ENCODE measurements at regions not wholly inside any gene's neighbourhood (a gene's known extent, or its start where the extent isn't known, plus 50 kb on each side); places are given as distances from the start of the nearest gene placed in this dataset.

DNA sequence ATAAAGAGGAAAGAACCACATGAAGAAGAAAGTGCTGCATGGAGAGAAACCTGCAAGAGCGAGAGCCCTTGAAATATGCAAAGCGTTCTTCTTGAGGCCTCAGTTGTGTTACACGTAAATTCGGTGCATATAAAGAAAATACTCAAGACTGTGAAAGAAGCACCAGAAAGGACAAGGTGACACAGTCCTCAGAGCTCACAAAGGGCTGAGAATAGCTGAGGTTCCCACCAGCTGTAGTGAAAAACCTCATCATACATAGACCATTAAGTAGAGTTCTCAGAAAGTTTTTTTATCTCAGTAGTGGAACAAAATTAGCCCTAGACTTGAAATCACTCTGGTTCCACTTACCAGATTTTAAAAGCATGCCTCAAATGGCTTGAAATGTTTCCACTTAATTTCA is 980.7 kb upstream of the CRIM1 start:
- Histone ChIP-seq H3K27ac (ENCODE audit: low read depth, low read length) (no peak overlapping the region), H3K56ac (ENCODE audit: low read length) (no peak overlapping the region), H3K79me1 (ENCODE audit: low read length) (no peaks in the 10 kb centered on the region), H3K79me2 (ENCODE audit: control insufficient read depth, insufficient read depth, low read length) (no peaks in the 10 kb centered on the region), H3K27me3 (ENCODE audit: insufficient read depth, low read length, poor library complexity) (no peaks in the 10 kb centered on the region), H2BK120ac (ENCODE audit: low read depth, low read length) (no peak overlapping the region), H2BK15ac (replicated peaks; ENCODE audit: low read depth) (no peak overlapping the region), H4K8ac (ENCODE audit: low read depth, low read length) (no peak overlapping the region), H3K4me1 (ENCODE audit: control insufficient read depth, low read depth, low read length) (no peaks in the 10 kb centered on the region), H3K9ac (ENCODE audit: low read length) (no peak overlapping the region), H3K4me3 (ENCODE audit: low read length) (no peak overlapping the region), H3K36me3 (ENCODE audit: control insufficient read depth, insufficient read depth, low read length) (no peaks in the 10 kb centered on the region), H3K4ac (ENCODE audit: low read depth, low read length) (no peak overlapping the region), H4K5ac (ENCODE audit: low read length) (no peak overlapping the region), H2BK5ac (ENCODE audit: low read length) (no peak overlapping the region), H3K18ac (ENCODE audit: low read length) (no peak overlapping the region), H3K23ac (ENCODE audit: low read length) (no peak overlapping the region), H2AK5ac (ENCODE audit: low read length) (no peak overlapping the region), H3K4me2 (ENCODE audit: low read length) (no peak overlapping the region)
- no peak for DNase-seq
- WGBS (ENCODE audit: extremely low coverage, insufficient coverage, low lambda C conversion rate), result no CpG with 5 or more reads among the region's 4 CpGs

DNA sequence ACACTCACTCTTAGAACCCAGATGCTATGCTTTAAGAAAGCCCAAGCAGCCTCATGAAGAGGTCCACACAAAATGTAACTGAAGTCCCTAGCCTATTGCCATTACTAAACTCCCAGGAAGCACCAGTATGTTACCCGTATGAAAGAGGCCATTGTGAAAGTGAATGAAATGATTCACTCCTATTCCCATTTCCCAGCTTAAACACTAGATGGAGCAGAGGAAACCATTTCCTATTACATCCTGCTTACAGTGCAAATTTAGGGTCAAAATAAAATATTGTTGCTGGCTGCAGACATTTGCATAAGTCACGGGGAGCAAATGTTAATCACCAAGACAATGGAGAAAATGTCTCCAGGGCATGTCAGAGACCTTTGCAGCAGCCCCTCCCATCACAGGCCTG is 989.7 kb upstream of the CRIM1 start:
- no peak overlapping the region for H4K5ac ChIP-seq (ENCODE audit: low read length)
- H2BK5ac ChIP-seq (ENCODE audit: low read length), result no peak overlapping the region
- no peaks in the 10 kb centered on the region for H3K27me3 ChIP-seq (ENCODE audit: insufficient read depth, low read length, poor library complexity)
- H3K4ac ChIP-seq (ENCODE audit: low read depth, low read length), result no peak overlapping the region
- H3K18ac ChIP-seq (ENCODE audit: low read length), result no peak overlapping the region
- no peak overlapping the region for H3K4me2 ChIP-seq (ENCODE audit: low read length)
- H3K23ac ChIP-seq (ENCODE audit: low read length), result no peak overlapping the region
- no peak overlapping the region for H2AK5ac ChIP-seq (ENCODE audit: low read length)
- no peaks in the 10 kb centered on the region for H3K4me1 ChIP-seq (ENCODE audit: control insufficient read depth, low read depth, low read length)
- no peak overlapping the region for H3K27ac ChIP-seq (ENCODE audit: low read depth, low read length)
- no peak overlapping the region for H3K56ac ChIP-seq (ENCODE audit: low read length)
- no peak overlapping the region for H3K4me3 ChIP-seq (ENCODE audit: low read length)
- no peak overlapping the region for H4K8ac ChIP-seq (ENCODE audit: low read depth, low read length)
- no peak overlapping the region for H2BK120ac ChIP-seq (ENCODE audit: low read depth, low read length)
- no peak for DNase-seq
- no peak overlapping the region for H3K9ac ChIP-seq (ENCODE audit: low read length)
- no peak overlapping the region for H2BK15ac ChIP-seq (replicated peaks; ENCODE audit: low read depth)
- no peaks in the 10 kb centered on the region for H3K36me3 ChIP-seq (ENCODE audit: control insufficient read depth, insufficient read depth, low read length)
- no peaks in the 10 kb centered on the region for H3K79me1 ChIP-seq (ENCODE audit: low read length)
- no CpG with 5 or more reads among the region's 2 CpGs for WGBS (ENCODE audit: extremely low coverage, insufficient coverage, low lambda C conversion rate)
- H3K79me2 ChIP-seq (ENCODE audit: control insufficient read depth, insufficient read depth, low read length), result no peaks in the 10 kb centered on the region

DNA sequence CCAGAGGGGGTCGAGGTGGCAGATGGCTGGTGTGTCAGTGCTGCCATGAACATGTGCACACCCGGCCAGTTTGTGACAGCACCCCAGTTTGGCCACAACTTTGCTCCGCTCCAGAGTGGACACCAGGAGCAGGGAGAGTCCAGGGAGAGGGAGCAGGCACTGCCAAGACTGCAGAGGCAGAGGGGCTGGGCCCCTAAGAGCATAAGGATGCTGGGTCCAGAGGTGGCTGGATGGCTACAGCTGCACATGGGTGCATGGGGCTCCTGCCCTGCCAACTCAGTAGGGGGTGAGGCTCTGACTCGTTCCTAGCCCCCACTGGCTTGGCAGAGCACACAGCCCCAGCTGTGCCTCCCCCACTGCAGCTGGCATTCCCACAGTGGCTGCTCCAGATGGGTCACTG is 999.2 kb upstream of the CRIM1 start:
- Histone ChIP-seq H3K4me3 (ENCODE audit: low read length) (no peak overlapping the region), H3K56ac (ENCODE audit: low read length) (no peak overlapping the region), H2BK120ac (ENCODE audit: low read depth, low read length) (no peak overlapping the region), H3K79me2 (ENCODE audit: control insufficient read depth, insufficient read depth, low read length) (no peaks in the 10 kb centered on the region), H3K27ac (ENCODE audit: low read depth, low read length) (no peak overlapping the region), H4K8ac (ENCODE audit: low read depth, low read length) (no peak overlapping the region), H4K5ac (ENCODE audit: low read length) (no peak overlapping the region), H3K9ac (ENCODE audit: low read length) (no peak overlapping the region), H3K23ac (ENCODE audit: low read length) (no peak overlapping the region), H3K18ac (ENCODE audit: low read length) (no peak overlapping the region), H3K36me3 (ENCODE audit: control insufficient read depth, insufficient read depth, low read length) (no peaks in the 10 kb centered on the region), H2AK5ac (ENCODE audit: low read length) (no peak overlapping the region), H3K4ac (ENCODE audit: low read depth, low read length) (no peak overlapping the region), H3K27me3 (ENCODE audit: insufficient read depth, low read length, poor library complexity) (no peaks in the 10 kb centered on the region), H2BK15ac (replicated peaks; ENCODE audit: low read depth) (no peak overlapping the region), H3K4me1 (ENCODE audit: control insufficient read depth, low read depth, low read length) (no peaks in the 10 kb centered on the region), H3K4me2 (ENCODE audit: low read length) (no peak overlapping the region), H3K79me1 (ENCODE audit: low read length) (no peaks in the 10 kb centered on the region), H2BK5ac (ENCODE audit: low read length) (no peak overlapping the region)
- no peak for DNase-seq
- WGBS (ENCODE audit: extremely low coverage, insufficient coverage, low lambda C conversion rate), result no CpG with 5 or more reads among the region's 4 CpGs

DNA sequence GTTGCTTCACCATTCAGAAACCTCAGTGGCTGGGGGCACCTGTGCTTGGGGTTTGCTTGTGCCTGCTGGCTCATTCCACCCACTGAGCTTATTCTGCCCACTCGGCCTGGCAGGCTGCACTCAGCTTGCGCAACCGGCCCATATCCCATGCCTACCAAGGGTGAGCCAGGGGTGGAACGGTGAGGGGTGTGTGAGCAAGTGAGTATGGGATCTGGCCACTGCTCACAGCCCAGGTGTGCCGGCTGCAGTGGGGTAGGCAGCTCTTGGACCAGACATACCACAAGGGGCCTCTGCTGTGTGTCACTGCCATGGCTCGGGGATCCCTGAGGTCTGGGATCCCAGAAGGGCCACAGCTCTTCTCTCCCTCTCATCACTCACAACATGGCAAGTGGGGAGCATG is 1000.5 kb upstream of the CRIM1 start:
- Histone ChIP-seq H3K27me3 (ENCODE audit: insufficient read depth, low read length, poor library complexity) (no peaks in the 10 kb centered on the region), H2BK15ac (replicated peaks; ENCODE audit: low read depth) (no peak overlapping the region), H3K9ac (ENCODE audit: low read length) (no peak overlapping the region), H3K79me2 (ENCODE audit: control insufficient read depth, insufficient read depth, low read length) (no peaks in the 10 kb centered on the region), H3K4me2 (ENCODE audit: low read length) (no peak overlapping the region), H3K36me3 (ENCODE audit: control insufficient read depth, insufficient read depth, low read length) (no peaks in the 10 kb centered on the region), H2BK120ac (ENCODE audit: low read depth, low read length) (no peak overlapping the region), H3K4me3 (ENCODE audit: low read length) (no peak overlapping the region), H4K8ac (ENCODE audit: low read depth, low read length) (no peak overlapping the region), H4K5ac (ENCODE audit: low read length) (no peak overlapping the region), H3K27ac (ENCODE audit: low read depth, low read length) (no peak overlapping the region), H2BK5ac (ENCODE audit: low read length) (no peak overlapping the region), H3K23ac (ENCODE audit: low read length) (no peak overlapping the region), H3K4ac (ENCODE audit: low read depth, low read length) (no peak overlapping the region), H3K4me1 (ENCODE audit: control insufficient read depth, low read depth, low read length) (no peaks in the 10 kb centered on the region), H3K56ac (ENCODE audit: low read length) (no peak overlapping the region), H3K79me1 (ENCODE audit: low read length) (no peaks in the 10 kb centered on the region), H2AK5ac (ENCODE audit: low read length) (no peak overlapping the region), H3K18ac (ENCODE audit: low read length) (no peak overlapping the region)
- no peak for DNase-seq
- WGBS (ENCODE audit: extremely low coverage, insufficient coverage, low lambda C conversion rate), result no CpG with 5 or more reads among the region's 6 CpGs

DNA sequence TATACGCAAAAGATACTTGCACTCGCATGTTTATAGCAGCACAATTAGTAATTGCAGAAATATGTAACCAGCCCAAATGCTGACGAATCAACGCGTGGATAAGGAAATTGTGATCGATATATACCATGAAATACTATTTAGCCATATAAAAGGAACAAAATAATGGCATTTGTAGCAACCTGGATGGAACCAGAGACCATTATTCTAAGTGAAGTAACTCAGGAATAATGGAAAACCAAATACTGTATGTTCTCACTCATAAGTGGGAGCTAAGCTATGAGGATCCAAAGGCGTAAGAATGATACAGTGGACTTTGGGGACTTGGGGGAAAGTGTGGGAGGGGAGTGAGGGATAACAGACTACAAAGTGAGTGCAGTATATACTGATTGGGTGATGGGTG is 1008.0 kb upstream of the CRIM1 start:
- no peaks in the 10 kb centered on the region for H3K79me1 ChIP-seq (ENCODE audit: low read length)
- H3K4me2 ChIP-seq (ENCODE audit: low read length), result no peak overlapping the region
- no peaks in the 10 kb centered on the region for H3K4me1 ChIP-seq (ENCODE audit: control insufficient read depth, low read depth, low read length)
- no peak overlapping the region for H3K4ac ChIP-seq (ENCODE audit: low read depth, low read length)
- no peak overlapping the region for H2BK5ac ChIP-seq (ENCODE audit: low read length)
- DNase-seq, result no peak
- no peak overlapping the region for H3K18ac ChIP-seq (ENCODE audit: low read length)
- H2BK15ac ChIP-seq (replicated peaks; ENCODE audit: low read depth), result no peak overlapping the region
- no peak overlapping the region for H2AK5ac ChIP-seq (ENCODE audit: low read length)
- no peak overlapping the region for H4K8ac ChIP-seq (ENCODE audit: low read depth, low read length)
- no peak overlapping the region for H3K27ac ChIP-seq (ENCODE audit: low read depth, low read length)
- H4K5ac ChIP-seq (ENCODE audit: low read length), result no peak overlapping the region
- H3K23ac ChIP-seq (ENCODE audit: low read length), result no peak overlapping the region
- no peaks in the 10 kb centered on the region for H3K36me3 ChIP-seq (ENCODE audit: control insufficient read depth, insufficient read depth, low read length)
- H3K4me3 ChIP-seq (ENCODE audit: low read length), result no peak overlapping the region
- H3K56ac ChIP-seq (ENCODE audit: low read length), result no peak overlapping the region
- H3K79me2 ChIP-seq (ENCODE audit: control insufficient read depth, insufficient read depth, low read length), result no peaks in the 10 kb centered on the region
- WGBS (ENCODE audit: extremely low coverage, insufficient coverage, low lambda C conversion rate), result no CpG with 5 or more reads among the region's 7 CpGs
- no peak overlapping the region for H2BK120ac ChIP-seq (ENCODE audit: low read depth, low read length)
- H3K27me3 ChIP-seq (ENCODE audit: insufficient read depth, low read length, poor library complexity), result no peaks in the 10 kb centered on the region
- H3K9ac ChIP-seq (ENCODE audit: low read length), result no peak overlapping the region

DNA sequence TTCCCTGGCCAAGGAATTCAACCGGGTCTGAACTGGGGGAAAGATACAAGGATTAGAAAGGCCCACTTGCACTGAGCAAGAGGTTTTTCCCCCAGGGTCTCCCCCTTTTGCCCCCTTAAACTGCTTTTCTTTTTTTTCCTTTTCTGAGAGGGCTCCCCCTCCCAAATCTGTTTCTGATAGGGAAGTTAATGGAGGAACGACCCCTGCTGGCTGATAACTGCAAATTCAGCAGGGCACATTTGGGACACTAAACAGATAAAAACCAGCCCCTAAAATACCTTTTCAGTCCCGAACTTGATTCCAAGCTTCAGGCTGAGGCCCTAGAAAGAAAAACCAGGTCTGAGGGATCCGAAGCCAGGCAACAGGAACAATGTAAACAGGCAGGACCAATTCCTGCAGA is 1012.4 kb upstream of the CRIM1 start:
- Histone ChIP-seq H2AK5ac (ENCODE audit: low read length) (no peak overlapping the region), H3K4ac (ENCODE audit: low read depth, low read length) (no peak overlapping the region), H2BK120ac (ENCODE audit: low read depth, low read length) (no peak overlapping the region), H3K56ac (ENCODE audit: low read length) (peak overlapping the region; percentile 15), H3K4me2 (ENCODE audit: low read length) (no peak overlapping the region), H3K4me3 (ENCODE audit: low read length) (no peak overlapping the region), H4K8ac (ENCODE audit: low read depth, low read length) (no peak overlapping the region), H3K23ac (ENCODE audit: low read length) (no peak overlapping the region), H3K36me3 (ENCODE audit: control insufficient read depth, insufficient read depth, low read length) (no peaks in the 10 kb centered on the region), H3K79me1 (ENCODE audit: low read length) (no peaks in the 10 kb centered on the region), H3K27me3 (ENCODE audit: insufficient read depth, low read length, poor library complexity) (no peaks in the 10 kb centered on the region), H3K4me1 (ENCODE audit: control insufficient read depth, low read depth, low read length) (no peaks in the 10 kb centered on the region), H3K9ac (ENCODE audit: low read length) (no peak overlapping the region), H3K79me2 (ENCODE audit: control insufficient read depth, insufficient read depth, low read length) (no peaks in the 10 kb centered on the region), H3K18ac (ENCODE audit: low read length) (no peak overlapping the region), H2BK5ac (ENCODE audit: low read length) (no peak overlapping the region), H4K5ac (ENCODE audit: low read length) (no peak overlapping the region), H3K27ac (ENCODE audit: low read depth, low read length) (no peak overlapping the region), H2BK15ac (replicated peaks; ENCODE audit: low read depth) (no peak overlapping the region)
- DNase-seq, result peak; percentile 42
- no CpG with 5 or more reads among the region's 4 CpGs for WGBS (ENCODE audit: extremely low coverage, insufficient coverage, low lambda C conversion rate)
